IMR-90 (cell line): ENCODE measurements at regions not wholly inside any gene's neighbourhood (a gene's known extent, or its start where the extent isn't known, plus 50 kb on each side); places are given as distances from the start of the nearest gene placed in this dataset.

Experiments
- BHLHE40 ChIP-seq: fragments of 150-350 bp; IDR thresholded peaks from 2 replicates; pipeline ENCODE4 v1.6.1; 2016; ENCODE audit warnings: mild to moderate bottlenecking, low read depth, low read length
- MAFK ChIP-seq: IDR thresholded peaks from 2 replicates; pipeline ENCODE4 v1.6.1; 2012; ENCODE audit warnings: low read depth, low read length, improper control_type of control experiment
- RAD21 ChIP-seq: IDR thresholded peaks from 2 replicates; pipeline ENCODE4 v1.6.1; 2012; ENCODE audit warnings: low read length, improper control_type of control experiment
- TF ChIP-seq, protein P1 (sequence below): fragments of 150-350 bp; IDR thresholded peaks from 2 replicates; pipeline ENCODE4 v1.6.1; 2017; ENCODE audit warnings: mild to moderate bottlenecking, antibody characterized with exemption, low read length, low read depth
- TF ChIP-seq, protein P2 (sequence below): fragments of 150-350 bp; IDR thresholded peaks from 2 replicates; pipeline ENCODE4 v1.6.1; 2016; ENCODE audit warnings: low read depth, mild to moderate bottlenecking, low read length, moderate library complexity, borderline replicate concordance

DNA sequence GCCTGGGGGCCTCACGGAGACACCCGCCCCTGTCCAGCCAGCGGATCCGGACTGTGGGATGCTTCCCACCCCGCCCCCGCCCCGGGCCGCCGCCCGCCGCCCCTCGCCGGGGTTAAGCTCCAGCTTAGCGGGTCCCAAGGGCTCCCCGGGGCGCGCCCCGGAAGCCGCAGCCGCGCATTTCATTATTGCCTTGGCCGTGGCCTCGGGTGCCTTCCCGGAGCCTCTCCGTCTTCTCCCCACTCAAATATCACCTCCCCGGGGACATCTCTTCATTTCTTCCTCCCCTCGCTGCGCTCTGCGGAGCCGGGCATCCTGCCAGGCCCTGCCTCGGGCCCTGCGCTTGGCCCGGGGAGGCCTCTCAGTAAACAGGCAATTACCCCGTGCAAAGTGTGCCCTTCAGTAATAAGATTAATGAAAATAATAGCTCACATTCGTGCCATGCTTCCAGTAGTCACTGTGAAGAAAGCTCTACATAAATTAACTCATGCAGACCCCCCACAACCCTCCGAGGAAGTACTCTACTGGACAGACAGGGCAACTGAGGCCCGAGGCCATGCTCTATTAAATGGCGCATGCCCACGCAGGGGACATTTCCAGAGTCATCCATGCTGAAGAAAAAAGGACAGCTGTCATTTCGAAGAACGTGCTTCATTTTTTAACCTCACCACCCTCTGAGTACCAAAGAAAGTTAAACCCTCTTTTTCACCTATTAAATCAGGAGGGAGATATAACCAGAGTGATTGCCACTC lies 49.9 kb upstream of the LAPTM5 start (continued):
- TF ChIP-seq, protein P1, sequence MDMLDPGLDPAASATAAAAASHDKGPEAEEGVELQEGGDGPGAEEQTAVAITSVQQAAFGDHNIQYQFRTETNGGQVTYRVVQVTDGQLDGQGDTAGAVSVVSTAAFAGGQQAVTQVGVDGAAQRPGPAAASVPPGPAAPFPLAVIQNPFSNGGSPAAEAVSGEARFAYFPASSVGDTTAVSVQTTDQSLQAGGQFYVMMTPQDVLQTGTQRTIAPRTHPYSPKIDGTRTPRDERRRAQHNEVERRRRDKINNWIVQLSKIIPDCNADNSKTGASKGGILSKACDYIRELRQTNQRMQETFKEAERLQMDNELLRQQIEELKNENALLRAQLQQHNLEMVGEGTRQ, result no peak
- TF ChIP-seq RAD21 (no peak), BHLHE40 (no peak), MAFK (no peak)
- TF ChIP-seq, protein P2, sequence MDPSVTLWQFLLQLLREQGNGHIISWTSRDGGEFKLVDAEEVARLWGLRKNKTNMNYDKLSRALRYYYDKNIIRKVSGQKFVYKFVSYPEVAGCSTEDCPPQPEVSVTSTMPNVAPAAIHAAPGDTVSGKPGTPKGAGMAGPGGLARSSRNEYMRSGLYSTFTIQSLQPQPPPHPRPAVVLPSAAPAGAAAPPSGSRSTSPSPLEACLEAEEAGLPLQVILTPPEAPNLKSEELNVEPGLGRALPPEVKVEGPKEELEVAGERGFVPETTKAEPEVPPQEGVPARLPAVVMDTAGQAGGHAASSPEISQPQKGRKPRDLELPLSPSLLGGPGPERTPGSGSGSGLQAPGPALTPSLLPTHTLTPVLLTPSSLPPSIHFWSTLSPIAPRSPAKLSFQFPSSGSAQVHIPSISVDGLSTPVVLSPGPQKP, result no peak
